Activated gamma-delta T cell treated with anti-CD3 and anti-CD28 coated beads, Interleukin-2, amount 50 U/mL, for 16 hours (primary cell): ENCODE measurements at regions not wholly inside any gene's neighbourhood (a gene's known extent, or its start where the extent isn't known, plus 50 kb on each side); places are given as distances from the start of the nearest gene placed in this dataset.

Experiments
- DNase-seq: peaks from one replicate; pipeline ENCODE4 v3.0.0-alpha.2; 2020; ENCODE audit warnings: low read depth

- DNase-seq, result no peak
Observed at GRCh38 chr3:5428607-5429516, 241.4 kb downstream of the EDEM1 start.

- DNase-seq, result no peak
Observed at GRCh38 chr3:5429517-5429890, 242.0 kb downstream of the EDEM1 start.

GRCh38 chr3:5430701-5431100 lies 243.2 kb downstream of the EDEM1 start:
- DNase-seq, result no peak

DNA sequence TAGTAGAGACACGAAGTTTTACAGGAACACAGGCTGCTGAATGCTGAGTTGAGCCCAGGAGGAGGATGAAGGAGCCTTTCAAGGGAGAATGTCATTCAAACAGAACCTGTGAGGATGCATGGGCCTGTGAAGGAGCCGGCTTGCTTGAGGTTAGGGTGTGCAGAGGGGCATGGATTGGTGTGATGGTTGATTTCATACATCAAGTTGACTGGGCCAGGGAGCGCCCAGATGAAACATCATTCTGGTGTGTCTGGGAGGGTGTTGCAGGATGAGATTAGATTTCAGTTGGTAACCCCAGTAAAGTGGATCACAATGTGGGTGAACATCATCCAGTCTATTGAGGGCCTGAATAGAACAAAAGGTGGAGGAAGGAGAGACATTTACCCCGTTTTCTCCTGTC lies 243.6 kb downstream of the EDEM1 start:
- no peak for DNase-seq

DNA sequence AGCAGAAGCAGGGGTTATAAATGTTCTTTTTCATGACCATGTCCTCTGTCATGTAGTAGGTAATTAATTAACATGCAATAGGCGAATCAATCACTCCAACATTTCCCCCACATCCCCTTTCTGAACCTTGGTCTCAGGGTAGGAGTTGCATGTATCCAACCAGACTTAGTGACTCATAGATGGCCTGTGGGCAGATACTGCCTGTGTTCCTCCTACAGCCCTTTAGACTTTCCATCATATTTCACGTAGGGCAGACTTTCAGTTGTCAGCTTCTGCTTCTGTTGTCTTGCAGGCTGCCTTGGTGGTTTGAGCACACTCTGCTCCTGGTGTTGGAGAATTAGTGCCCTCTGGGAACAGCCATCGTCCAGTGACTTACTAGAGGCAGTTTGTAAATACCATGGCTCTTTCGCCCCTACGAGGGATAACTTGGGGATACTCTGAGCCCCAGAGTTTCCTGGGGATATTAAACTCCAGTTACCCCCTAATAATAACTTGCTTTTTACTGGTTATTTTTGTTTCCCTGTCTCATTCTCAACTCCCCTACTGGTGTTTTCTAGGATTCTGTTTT lies 244.4 kb downstream of the EDEM1 start:
- DNase-seq, result no peak

DNA sequence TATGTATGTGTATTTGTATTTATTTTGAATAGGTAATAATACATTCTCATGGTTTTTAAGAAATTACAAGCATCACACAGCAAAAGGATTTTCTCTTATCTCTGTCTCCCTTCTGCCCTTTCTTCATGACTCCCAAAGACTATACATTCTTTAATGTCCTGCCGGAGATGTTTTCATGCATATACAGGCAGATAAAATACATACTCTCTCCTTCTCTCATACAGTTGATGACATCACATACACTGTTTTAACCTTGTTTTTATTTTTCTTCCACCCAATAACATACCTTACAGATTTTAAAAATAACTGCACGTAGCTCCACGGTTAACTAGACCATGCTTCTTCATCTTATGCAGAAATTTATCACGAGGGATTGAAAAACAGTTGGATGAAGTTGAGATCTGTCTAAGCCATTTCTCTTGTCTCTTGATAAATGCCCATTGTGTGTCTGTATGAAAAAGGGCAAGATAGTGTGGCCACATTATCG lies 249.8 kb downstream of the EDEM1 start:
- no peak for DNase-seq

- DNase-seq, result no peak
Observed at GRCh38 chr3:5437783-5438323, 250.3 kb downstream of the EDEM1 start.

DNA sequence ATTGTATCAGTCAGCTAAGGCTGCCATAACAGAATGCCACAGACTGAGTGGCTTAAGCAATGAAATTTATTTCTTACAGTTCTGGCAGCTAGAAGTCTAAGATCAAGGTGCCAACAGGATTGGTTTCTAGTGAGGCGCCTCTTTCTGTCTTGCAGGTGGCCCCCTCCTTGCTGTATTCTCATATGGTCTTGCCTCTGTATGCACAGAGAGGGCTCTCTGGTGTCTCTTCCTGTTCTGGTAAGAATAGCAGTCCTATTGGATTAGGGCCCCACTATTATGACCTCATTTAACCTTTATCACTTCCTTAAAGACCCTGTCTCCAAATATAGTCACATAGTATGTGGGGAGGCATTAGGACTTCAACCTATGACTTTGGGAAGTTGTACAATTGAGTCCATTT lies 253.9 kb downstream of the EDEM1 start:
- DNase-seq, result no peak

DNA sequence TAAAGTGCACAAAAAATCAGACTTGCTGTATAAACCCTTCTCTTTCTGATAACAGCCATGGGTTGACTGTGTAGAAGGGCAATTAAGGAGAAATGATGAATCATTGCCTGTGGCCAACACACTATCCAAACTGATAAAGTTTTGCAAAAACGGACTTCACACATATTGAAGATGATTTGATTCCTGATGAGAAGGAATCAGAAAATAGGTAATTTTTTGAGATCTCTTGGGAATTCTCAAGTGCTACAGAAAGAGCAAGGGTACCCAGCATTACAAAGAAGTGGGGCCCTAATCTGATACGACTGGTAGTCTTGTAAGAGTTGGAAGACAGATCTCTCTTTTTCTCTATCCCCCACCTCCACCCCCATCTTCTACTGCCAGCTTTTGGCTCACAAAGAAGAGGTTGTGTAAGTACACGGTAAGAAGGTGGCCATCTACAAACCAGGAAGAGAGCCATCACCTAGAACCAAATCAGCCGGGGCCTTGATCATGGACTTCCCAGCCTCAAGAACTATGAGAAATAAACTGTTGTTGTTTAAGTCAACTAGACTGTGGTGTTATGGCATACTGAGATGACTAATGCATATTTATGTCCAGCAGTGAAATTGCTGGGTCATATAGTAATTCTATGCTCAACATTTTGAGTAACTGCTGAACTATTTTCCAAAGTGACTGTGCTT lies 254.7 kb downstream of the EDEM1 start:
- DNase-seq, result no peak

DNA sequence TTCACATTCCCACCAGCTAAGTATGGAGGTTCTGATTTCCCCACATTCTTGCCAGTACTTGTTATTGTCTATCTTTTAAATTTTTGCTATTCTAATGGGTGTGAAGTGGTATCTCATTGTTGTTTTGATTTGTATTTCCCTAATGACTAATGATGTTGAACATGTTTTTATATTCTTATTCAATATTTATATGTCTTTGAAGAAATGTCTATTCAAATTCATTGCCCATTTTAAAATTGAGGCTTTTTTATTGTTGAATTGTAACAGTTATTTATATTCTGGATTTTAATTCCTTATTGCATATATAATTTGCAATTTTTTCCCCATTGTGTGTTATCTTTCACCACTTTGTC lies 255.3 kb downstream of the EDEM1 start:
- no peak for DNase-seq

DNA sequence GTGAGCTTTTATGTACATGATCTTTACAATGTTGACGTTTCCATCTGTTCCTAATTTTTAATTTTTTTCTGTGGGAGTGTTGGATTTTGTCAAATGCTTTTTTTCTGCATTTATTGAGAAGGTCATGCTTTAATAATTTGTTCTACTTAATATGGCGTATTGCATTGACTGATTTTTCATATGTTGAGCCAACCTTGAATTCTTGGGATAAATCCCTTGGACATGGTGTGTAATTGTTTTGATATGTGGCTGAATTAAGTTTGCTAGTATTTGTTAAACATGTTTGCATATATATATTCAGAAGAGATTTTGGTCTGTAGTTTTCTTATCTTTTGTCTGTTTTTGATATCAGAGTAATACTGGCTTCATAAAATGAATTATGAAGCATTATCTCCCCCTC lies 256.7 kb downstream of the EDEM1 start:
- DNase-seq, result no peak

DNA sequence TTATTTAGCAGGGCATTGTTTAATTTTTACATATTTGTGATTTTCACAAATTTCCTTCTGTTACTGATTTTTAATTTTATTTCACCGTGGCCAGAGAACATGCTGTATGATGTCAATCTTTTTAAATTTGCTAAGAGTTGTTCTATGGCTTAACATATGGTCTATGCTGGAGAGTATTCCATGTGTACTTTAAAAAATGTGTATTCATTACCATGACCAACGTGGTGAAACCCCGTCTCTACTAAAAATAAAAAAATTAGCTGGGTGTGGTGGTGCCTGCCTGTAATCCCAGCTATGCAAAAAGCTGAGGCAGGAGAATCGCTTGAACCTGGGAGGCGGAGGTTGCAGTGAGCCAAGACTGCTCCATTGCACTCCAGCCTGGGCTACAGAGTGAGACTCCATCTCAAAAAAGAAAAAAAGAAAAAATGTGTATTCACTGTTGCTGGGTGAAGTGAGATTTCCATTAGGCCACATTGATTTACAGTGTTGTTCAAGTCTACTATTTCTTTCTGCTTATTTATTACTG lies 258.2 kb downstream of the EDEM1 start:
- no peak for DNase-seq

DNA sequence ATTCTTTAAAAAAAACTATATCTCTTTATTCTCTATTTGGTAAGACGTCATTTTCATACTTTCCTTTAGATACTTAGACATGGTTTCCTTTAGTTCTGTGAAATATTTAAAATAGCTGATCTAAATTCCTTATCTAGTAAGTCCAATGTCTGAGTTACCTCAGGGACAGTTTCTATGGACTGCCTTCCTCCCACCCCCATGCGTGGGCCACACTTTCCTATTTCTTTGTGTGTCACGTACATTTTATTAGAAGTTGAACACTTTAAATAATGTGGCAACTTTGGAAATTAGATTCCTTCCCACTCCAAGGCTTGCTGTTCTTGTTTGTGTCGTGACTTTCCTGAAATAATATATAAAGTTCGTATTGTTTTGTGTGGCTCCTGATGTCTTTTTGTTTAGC lies 260.7 kb downstream of the EDEM1 start:
- DNase-seq, result no peak

DNA sequence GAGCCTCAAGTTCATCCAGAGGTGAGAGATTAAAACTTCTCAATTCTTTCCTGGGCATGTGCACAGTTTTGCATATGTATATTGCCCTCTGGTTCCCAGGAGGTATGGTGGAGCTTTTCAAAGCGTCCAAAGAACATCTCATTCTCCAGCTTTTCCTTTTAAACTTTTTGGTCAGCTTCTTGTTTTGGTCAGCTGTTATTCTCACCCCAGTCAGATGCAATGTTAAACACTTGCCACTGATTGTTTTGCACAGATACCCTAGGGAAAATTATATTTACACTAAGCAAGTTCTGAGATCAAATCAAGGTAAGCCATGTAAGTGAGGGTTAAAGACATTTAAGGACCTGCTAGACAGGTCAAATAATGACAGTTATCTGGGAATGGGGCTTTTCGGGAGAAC lies 261.3 kb downstream of the EDEM1 start:
- no peak for DNase-seq

DNA sequence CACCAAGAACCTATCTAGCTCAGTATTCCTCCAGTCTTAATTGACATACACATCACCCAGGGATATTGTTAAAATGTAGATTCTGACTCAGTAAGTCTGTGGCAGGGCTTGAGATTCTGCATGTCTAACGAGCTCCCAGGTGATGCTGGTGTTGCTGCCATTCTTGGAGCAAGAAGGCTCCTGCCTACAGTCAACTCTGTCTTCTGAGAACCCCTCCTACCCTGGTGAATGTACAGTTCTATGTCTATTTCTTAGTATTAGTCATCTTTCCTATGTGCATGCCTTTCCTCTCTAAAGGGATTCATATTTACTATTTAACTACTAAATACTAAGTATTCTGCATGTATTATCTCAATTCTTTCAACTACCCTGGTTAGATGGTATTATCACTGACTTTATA lies 268.7 kb downstream of the EDEM1 start:
- DNase-seq, result no peak

GRCh38 chr3:5458526-5458925 lies 271.0 kb downstream of the EDEM1 start:
- no peak for DNase-seq

DNA sequence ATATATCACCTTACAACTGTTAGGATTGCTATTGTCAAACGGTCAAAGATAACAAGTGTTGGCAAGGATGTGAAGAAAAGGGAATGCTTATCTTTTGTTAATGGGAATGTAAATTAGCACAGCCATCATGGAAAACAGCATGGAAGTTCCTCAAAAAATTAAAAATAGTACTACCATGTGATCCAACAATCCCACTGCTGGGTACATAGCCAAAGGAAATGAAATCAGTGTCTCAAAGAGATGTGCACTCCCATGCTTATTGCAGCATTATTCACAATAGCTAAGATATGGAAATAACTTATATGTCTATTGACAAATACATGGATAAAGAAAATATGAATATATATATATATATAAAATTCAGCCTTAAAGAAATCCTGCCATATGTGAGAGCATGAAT lies 274.6 kb downstream of the EDEM1 start:
- DNase-seq, result no peak

DNA sequence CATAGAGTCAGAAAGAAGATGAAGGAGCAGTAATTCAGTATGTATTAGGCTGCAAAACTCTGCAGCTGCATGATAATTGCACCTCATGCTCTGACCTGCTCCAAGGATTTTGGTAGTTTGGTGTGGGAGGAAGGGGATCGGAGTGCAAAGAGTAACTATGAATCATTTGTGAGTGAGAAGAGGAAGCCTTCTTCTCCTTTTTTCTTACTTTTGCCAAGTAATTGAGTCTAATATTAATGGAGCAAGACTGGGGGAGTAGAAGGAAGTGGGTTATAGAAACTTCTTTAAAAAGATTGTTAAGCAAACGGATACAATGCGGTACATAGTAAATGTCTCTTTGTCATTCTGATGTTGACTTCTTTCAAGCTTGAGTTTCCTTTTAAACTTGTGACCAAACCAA lies 276.5 kb downstream of the EDEM1 start:
- no peak for DNase-seq

GRCh38 chr3:5464649-5465048 lies 277.1 kb downstream of the EDEM1 start:
- no peak for DNase-seq

GRCh38 chr3:5465183-5465582 lies 277.7 kb downstream of the EDEM1 start:
- no peak for DNase-seq

GRCh38 chr3:5466065-5466464 lies 278.6 kb downstream of the EDEM1 start:
- DNase-seq, result no peak

DNA sequence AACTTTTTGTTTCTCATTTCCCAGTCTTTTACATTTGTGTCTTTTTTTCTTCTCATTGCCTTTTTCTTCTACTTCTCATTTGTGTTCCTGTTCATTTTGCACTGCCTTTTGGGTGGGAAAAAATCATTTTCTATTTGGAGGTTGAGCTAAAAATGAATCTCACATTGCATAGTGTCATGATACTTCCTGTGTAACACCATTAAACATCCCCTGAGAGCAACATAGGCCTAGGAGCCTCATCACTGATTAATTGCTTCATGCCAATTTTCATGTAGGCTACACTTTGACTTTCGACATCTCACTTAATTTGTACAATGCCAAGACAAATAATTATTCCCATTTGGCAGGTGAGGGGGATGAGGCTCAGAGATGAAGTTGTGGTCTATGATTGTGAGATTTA lies 279.2 kb downstream of the EDEM1 start:
- no peak for DNase-seq

GRCh38 chr3:5473471-5473870 lies 286.0 kb downstream of the EDEM1 start:
- no peak for DNase-seq
